K562 (cell line): ENCODE measurements at regions not wholly inside any gene's neighbourhood (a gene's known extent, or its start where the extent isn't known, plus 50 kb on each side); places are given as distances from the start of the nearest gene placed in this dataset.

Experiments
- ATAC-seq: fragments of 200-7000 bp; cut with Tn5 transposase; 3 replicates; pipeline ENCODE4 v1.9.1; 2020; ENCODE audit warnings: moderate library complexity
- BruUV-seq: library from RNA; stranded (reverse); fragments of 400-500 nt; replicated peaks from 2 replicates; lab custom pipeline; 2021; lab: Mats Ljungman, UMichigan
- CTCF ChIA-PET: fragments of 300-600 bp; formaldehyde crosslinking; extraction: SDS; loops from one replicate; lab custom pipeline; 2021; ENCODE audit warnings: low intra/inter-chr PET ratio; lab: Yijun Ruan, JAX
- POLR2A ChIA-PET: fragments of 300-600, 350-650 bp; sonication (Branson Sonifier 250); formaldehyde crosslinking; extraction: SDS; loops from one replicate; lab custom pipeline; 2021; ENCODE audit warnings: antibody characterized with exemption, inconsistent platforms; lab: Yijun Ruan, JAX
- DNase-seq, 4 experiments: peaks; one replicate each; pipeline versions ENCODE4 v3.0.0 to v3.0.0-alpha.2; 2011 to 2018; ENCODE audit warnings: low spot score in 3 of 4, mixed read lengths in 3 of 4; ENCODE audit errors: extremely low read depth in 1 of 4
- FAIRE-seq: peaks from 2 replicates; lab custom pipeline; 2011; peaks lifted over from hg19 to GRCh38; lab: Jason Lieb, UNC
- H2AFZ ChIP-seq: 2 replicates; pipeline ENCODE4 v1.6.0; 2011; ENCODE audit warnings: low read depth, low read length, control low read depth, inconsistent platforms
- H3K27ac ChIP-seq: fragments of 200-600 bp; 3 replicates; pipeline ENCODE4 v1.8.0; 2011; ENCODE audit warnings: low read depth, mild to moderate bottlenecking, control low read depth, inconsistent platforms, low read length, moderate library complexity, mixed read lengths; ENCODE audit errors: extremely low read depth
- H3K27me3 ChIP-seq, 2 experiments: fragments of 300-600 bp in 1 of 2; 2 replicates in 1 of 2; 3 replicates in 1 of 2; pipeline versions ENCODE4 v1.6.0 to v1.8.0; 2011; ENCODE audit warnings: inconsistent platforms in 2 of 2, low read length in 2 of 2, mild to moderate bottlenecking in 1 of 2, mixed read lengths in 1 of 2, moderate library complexity in 1 of 2; ENCODE audit not compliant: control insufficient read depth in 2 of 2, insufficient read depth in 2 of 2
- H3K36me3 ChIP-seq: fragments of 300-600 bp; 3 replicates; pipeline ENCODE4 v1.8.0; 2011; ENCODE audit warnings: mild to moderate bottlenecking, low read length, inconsistent platforms; ENCODE audit not compliant: control insufficient read depth, insufficient read depth
- H3K4me1 ChIP-seq, 2 experiments: fragments of 200-600 bp in 1 of 2; replicated peaks in 1 of 2; 2 replicates in 1 of 2; 3 replicates in 1 of 2; pipeline versions ENCODE4 v1.5.1 to v1.8.0; 2011; ENCODE audit warnings: inconsistent platforms in 2 of 2, low read length in 2 of 2, mild to moderate bottlenecking in 1 of 2, mixed read lengths in 1 of 2, moderate library complexity in 1 of 2; ENCODE audit not compliant: control insufficient read depth in 2 of 2, insufficient read depth in 2 of 2
- H3K4me2 ChIP-seq: 2 replicates; pipeline ENCODE4 v1.6.1; 2011; ENCODE audit warnings: low read length, control low read depth, inconsistent platforms, mixed read lengths; ENCODE audit not compliant: insufficient read depth
- H3K4me3 ChIP-seq: fragments of 200-600 bp; sonication (generic), shearing (Covaris generic); 2 replicates; pipeline ENCODE4 v1.5.1; 2016; ENCODE audit warnings: control low read depth, inconsistent platforms
- H3K79me2 ChIP-seq: fragments of 200-600 bp; 3 replicates; pipeline ENCODE4 v1.8.0; 2011; ENCODE audit warnings: low read length, inconsistent platforms; ENCODE audit not compliant: control insufficient read depth, insufficient read depth
- H3K9ac ChIP-seq, 2 experiments: 2 replicates each; pipeline versions ENCODE4 v1.6.0 to v1.6.1; 2011; ENCODE audit warnings: low read depth in 2 of 2, low read length in 2 of 2, control low read depth in 1 of 2, inconsistent platforms in 1 of 2, mild to moderate bottlenecking in 1 of 2, mixed read lengths in 1 of 2; ENCODE audit not compliant: insufficient read depth in 1 of 2
- H3K9me1 ChIP-seq: one replicate; pipeline ENCODE4 v1.6.0; 2011; ENCODE audit warnings: inconsistent platforms, mild to moderate bottlenecking, low read length, moderate library complexity; ENCODE audit not compliant: control insufficient read depth, insufficient read depth
- H3K9me3 ChIP-seq: replicated peaks from 2 replicates; pipeline ENCODE4 v1.5.1; 2011; ENCODE audit warnings: low read depth, low read length, inconsistent platforms; ENCODE audit not compliant: control insufficient read depth, insufficient read depth
- H4K20me1 ChIP-seq: replicated peaks from 2 replicates; pipeline ENCODE4 v1.6.1; 2011; ENCODE audit warnings: low read length, inconsistent platforms, mixed read lengths; ENCODE audit not compliant: control insufficient read depth, insufficient read depth
- CBX3 ChIP-seq, 2 experiments: IDR thresholded peaks; 1 replicate in 1 of 2; 2 replicates in 1 of 2; pipeline ENCODE4 v1.6.1; 2012; ENCODE audit warnings: inconsistent platforms in 2 of 2, low read length in 2 of 2, borderline replicate concordance in 1 of 2, control low read depth in 1 of 2
- ETS2 ChIP-seq: IDR thresholded peaks from 2 replicates; pipeline ENCODE4 v1.6.1; 2016; ENCODE audit warnings: borderline replicate concordance, missing genetic modification characterization, mild to moderate bottlenecking, moderate library complexity, missing compliant biosample characterization; ENCODE audit not compliant: poor library complexity, severe bottlenecking
- LARP7 ChIP-seq: fragments of 450-650 bp; IDR thresholded peaks from 2 replicates; pipeline ENCODE4 v1.6.1; 2016
- NBN ChIP-seq: fragments of 450-650 bp; IDR thresholded peaks from 2 replicates; pipeline ENCODE4 v1.6.1; 2016; ENCODE audit warnings: low read depth, mild to moderate bottlenecking
- PHF21A ChIP-seq: fragments of 450-650 bp; IDR thresholded peaks from 2 replicates; pipeline ENCODE4 v1.6.1; 2017; ENCODE audit warnings: low read depth, borderline replicate concordance
- RAD21 ChIP-seq, 2 experiments: fragments of 250-450 bp in 1 of 2; fragments of 450-650 bp in 1 of 2; sonication (Bioruptor Pico) in 1 of 2; formaldehyde crosslinking in 1 of 2; IDR thresholded peaks in 1 of 2; conservative IDR thresholded peaks in 1 of 2; 2 replicates each; pipeline versions ENCODE4 v1.4.0 to v1.8.0; 2020 to 2022; ENCODE audit warnings: mild to moderate bottlenecking in 2 of 2, moderate library complexity in 1 of 2
- STAT5A ChIP-seq: IDR thresholded peaks from 2 replicates; pipeline ENCODE4 v1.6.1; 2012; ENCODE audit warnings: low read length, inconsistent platforms, borderline replicate concordance
- ZMIZ1 ChIP-seq, 2 experiments: fragments of 150-350 bp in 1 of 2; IDR thresholded peaks; 2 replicates each; pipeline ENCODE4 v1.6.1; 2012 to 2016; ENCODE audit warnings: low read depth in 2 of 2, low read length in 2 of 2, mild to moderate bottlenecking in 1 of 2, moderate library complexity in 1 of 2
- ZNF174 ChIP-seq: fragments of 250-450 bp; sonication (Bioruptor Pico); IDR thresholded peaks from 2 replicates; pipeline ENCODE4 v1.4.0; 2020; ENCODE audit warnings: mild to moderate bottlenecking
- ZNF274 ChIP-seq: IDR thresholded peaks from 2 replicates; pipeline ENCODE4 v1.6.1; 2011; ENCODE audit warnings: low read depth, mild to moderate bottlenecking, low read length, moderate library complexity, borderline replicate concordance
- WGBS: fragments of 100-300 bp; shearing (Covaris generic); methylation state at CpG from one replicate; pipeline ENCODE4 v1.1.6; 2016; ENCODE audit warnings: low coverage, mixed read lengths; ENCODE audit not compliant: insufficient coverage; ENCODE audit errors: missing lambda C conversion rate; 5-methylcytosine and 5-hydroxymethylcytosine counted together
- in situ Hi-C: fragments of 300-500 bp; cut with MboI; formaldehyde crosslinking; loops from 4 replicates; pipeline ENCODE4 v1.15.0; 2018; ENCODE audit warnings: inconsistent platforms, mixed read lengths
- intact Hi-C: fragments of 100-400 bp; cut with micrococcal nuclease; formaldehyde crosslinking; loops from 2 replicates; pipeline ENCODE4 v1.14.2; 2022
- TF ChIP-seq, protein P1 (sequence below), 3 experiments: fragments of 200-800 bp in 1 of 3; fragments of 250-450 bp in 1 of 3; fragments of 450-650 bp in 1 of 3; sonication (Bioruptor Pico) in 1 of 3; sonication (Bioruptor generic) in 1 of 3; formaldehyde crosslinking in 1 of 3; IDR thresholded peaks; 2 replicates each; pipeline versions ENCODE4 v1.6.1 to v1.8.0; 2016 to 2022; ENCODE audit warnings: mild to moderate bottlenecking in 2 of 3, missing genetic modification characterization in 2 of 3, missing compliant biosample characterization in 1 of 3, moderate library complexity in 1 of 3
- TF ChIP-seq, protein P2 (sequence below): sonication (generic); formaldehyde crosslinking; IDR thresholded peaks from 2 replicates; pipeline ENCODE4 v1.8.0; 2022; ENCODE audit warnings: mild to moderate bottlenecking, low read depth, missing genetic modification reagents
- TF ChIP-seq, protein P3 (sequence below): fragments of 450-650 bp; IDR thresholded peaks from 2 replicates; pipeline ENCODE4 v1.6.1; 2014; ENCODE audit warnings: low read depth, mild to moderate bottlenecking, moderate library complexity, borderline replicate concordance

- intact Hi-C loops (no loop called here), in situ Hi-C loops (no loop called here)
- ChIA-PET CTCF (no interaction called here), POLR2A (no interaction called here)
- Histone ChIP-seq H3K79me2 (no peaks in the 10 kb centered on the region), H3K27ac (no peak overlapping the region), H3K4me1 (no peaks in the 10 kb centered on the region), H3K4me2 (no peak overlapping the region), H3K9ac (no peak overlapping the region), H4K20me1 (no peaks in the 10 kb centered on the region), H3K27me3 (no peaks in the 10 kb centered on the region), H3K36me3 (no peaks in the 10 kb centered on the region), H2AFZ (no peak overlapping the region), H3K4me3 (no peak overlapping the region), H3K9me3 (no peaks in the 10 kb centered on the region), H3K9me1 (no peaks in the 10 kb centered on the region)
- DNase-seq (no peak), FAIRE-seq (no peak), ATAC-seq (no peak)
- BruUV-seq, result no TSS peak
- WGBS, result 0% methylated on average over 2 of the region's 2 CpGs
- TF ChIP-seq ETS2 (tag), result no peak
- TF ChIP-seq, protein P1, sequence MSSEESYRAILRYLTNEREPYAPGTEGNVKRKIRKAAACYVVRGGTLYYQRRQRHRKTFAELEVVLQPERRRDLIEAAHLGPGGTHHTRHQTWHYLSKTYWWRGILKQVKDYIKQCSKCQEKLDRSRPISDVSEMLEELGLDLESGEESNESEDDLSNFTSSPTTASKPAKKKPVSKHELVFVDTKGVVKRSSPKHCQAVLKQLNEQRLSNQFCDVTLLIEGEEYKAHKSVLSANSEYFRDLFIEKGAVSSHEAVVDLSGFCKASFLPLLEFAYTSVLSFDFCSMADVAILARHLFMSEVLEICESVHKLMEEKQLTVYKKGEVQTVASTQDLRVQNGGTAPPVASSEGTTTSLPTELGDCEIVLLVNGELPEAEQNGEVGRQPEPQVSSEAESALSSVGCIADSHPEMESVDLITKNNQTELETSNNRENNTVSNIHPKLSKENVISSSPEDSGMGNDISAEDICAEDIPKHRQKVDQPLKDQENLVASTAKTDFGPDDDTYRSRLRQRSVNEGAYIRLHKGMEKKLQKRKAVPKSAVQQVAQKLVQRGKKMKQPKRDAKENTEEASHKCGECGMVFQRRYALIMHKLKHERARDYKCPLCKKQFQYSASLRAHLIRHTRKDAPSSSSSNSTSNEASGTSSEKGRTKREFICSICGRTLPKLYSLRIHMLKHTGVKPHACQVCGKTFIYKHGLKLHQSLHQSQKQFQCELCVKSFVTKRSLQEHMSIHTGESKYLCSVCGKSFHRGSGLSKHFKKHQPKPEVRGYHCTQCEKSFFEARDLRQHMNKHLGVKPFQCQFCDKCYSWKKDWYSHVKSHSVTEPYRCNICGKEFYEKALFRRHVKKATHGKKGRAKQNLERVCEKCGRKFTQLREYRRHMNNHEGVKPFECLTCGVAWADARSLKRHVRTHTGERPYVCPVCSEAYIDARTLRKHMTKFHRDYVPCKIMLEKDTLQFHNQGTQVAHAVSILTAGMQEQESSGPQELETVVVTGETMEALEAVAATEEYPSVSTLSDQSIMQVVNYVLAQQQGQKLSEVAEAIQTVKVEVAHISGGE (CRISPR knock-in tag; IDR thresholded peaks at IDR 0.05), result no peak
- no peak for TF ChIP-seq LARP7
- no peak for TF ChIP-seq ZNF274
- TF ChIP-seq ZNF174 (CRISPR knock-in tag), result no peak
- TF ChIP-seq ZMIZ1 (IDR thresholded peaks at IDR 0.05; ENCODE audit: low read depth in 2 of 2, low read length in 2 of 2), result no peak
- TF ChIP-seq, protein P2, sequence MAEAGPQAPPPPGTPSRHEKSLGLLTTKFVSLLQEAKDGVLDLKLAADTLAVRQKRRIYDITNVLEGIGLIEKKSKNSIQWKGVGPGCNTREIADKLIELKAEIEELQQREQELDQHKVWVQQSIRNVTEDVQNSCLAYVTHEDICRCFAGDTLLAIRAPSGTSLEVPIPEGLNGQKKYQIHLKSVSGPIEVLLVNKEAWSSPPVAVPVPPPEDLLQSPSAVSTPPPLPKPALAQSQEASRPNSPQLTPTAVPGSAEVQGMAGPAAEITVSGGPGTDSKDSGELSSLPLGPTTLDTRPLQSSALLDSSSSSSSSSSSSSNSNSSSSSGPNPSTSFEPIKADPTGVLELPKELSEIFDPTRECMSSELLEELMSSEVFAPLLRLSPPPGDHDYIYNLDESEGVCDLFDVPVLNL (CRISPR knock-in tag), result no peak
- TF ChIP-seq PHF21A, result no peak
- TF ChIP-seq STAT5A, result no peak
- TF ChIP-seq NBN, result no peak
- TF ChIP-seq RAD21 (CRISPR knock-in tag; conservative IDR thresholded peaks at IDR 0.05 in 1 of 2, IDR thresholded peaks at IDR 0.05 in 1 of 2), result no peak
- no peak for TF ChIP-seq CBX3 (IDR thresholded peaks at IDR 0.05; ENCODE audit: borderline replicate concordance in 1 of 2, low read length in 2 of 2)
- TF ChIP-seq, protein P3, sequence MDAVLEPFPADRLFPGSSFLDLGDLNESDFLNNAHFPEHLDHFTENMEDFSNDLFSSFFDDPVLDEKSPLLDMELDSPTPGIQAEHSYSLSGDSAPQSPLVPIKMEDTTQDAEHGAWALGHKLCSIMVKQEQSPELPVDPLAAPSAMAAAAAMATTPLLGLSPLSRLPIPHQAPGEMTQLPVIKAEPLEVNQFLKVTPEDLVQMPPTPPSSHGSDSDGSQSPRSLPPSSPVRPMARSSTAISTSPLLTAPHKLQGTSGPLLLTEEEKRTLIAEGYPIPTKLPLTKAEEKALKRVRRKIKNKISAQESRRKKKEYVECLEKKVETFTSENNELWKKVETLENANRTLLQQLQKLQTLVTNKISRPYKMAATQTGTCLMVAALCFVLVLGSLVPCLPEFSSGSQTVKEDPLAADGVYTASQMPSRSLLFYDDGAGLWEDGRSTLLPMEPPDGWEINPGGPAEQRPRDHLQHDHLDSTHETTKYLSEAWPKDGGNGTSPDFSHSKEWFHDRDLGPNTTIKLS, result no peak
Observed at GRCh38 chr15:46880791-46881190, 836.5 kb upstream of the SEMA6D start.
